ENCODE measurements at regions not wholly inside any gene's neighbourhood (a gene's known extent, or its start where the extent isn't known, plus 50 kb on each side); places are given as distances from the start of the nearest gene placed in this dataset.

DNA sequence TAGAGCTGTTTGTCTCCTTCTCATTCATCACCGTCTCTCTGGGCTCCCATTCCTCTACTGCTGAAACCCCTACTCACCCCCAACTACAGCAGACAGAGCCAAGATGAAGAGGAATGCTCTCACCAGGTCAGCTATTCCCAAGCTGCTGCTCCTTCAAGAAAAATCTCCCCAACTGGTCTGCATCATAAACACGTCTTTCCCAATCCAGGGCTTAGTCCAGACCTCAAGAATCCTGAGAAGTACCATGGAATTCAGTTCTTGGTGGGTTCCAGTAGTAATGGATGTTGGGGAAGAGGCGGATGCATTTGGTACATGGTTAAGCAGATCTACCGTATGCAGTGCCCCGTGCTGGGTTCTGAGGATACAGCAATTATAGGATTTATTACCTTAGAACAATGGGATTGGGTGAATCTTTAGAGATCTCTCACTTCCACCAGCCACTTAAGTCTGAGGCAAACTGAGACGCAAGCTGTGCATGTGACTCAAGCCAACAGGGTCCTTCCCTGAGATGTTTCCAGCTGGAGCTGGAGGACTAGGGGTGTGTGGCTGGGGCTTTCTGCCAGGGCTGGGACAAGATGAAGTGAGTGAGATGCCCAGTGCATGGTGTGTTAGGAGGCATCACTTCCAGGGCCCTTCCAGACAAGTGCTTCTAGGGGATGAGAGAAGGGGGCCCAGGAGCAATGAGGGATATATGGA, 232.7 kb upstream of the CDH5 start:
- DNase-seq, result no peak

GRCh38 chr16:66131895-66132294, 234.6 kb upstream of the CDH5 start:
- no peak for DNase-seq

GRCh38 chr16:66131156-66131807, 235.2 kb upstream of the CDH5 start:
- no peak for DNase-seq

GRCh38 chr16:66130296-66130905, 236.1 kb upstream of the CDH5 start:
- no peak for DNase-seq

- no peak for DNase-seq
These were observed 237.3 kb upstream of the CDH5 start for GRCh38 chr16:66129196-66129595.

GRCh38 chr16:66128371-66128770, 238.1 kb upstream of the CDH5 start:
- DNase-seq, result no peak

DNA sequence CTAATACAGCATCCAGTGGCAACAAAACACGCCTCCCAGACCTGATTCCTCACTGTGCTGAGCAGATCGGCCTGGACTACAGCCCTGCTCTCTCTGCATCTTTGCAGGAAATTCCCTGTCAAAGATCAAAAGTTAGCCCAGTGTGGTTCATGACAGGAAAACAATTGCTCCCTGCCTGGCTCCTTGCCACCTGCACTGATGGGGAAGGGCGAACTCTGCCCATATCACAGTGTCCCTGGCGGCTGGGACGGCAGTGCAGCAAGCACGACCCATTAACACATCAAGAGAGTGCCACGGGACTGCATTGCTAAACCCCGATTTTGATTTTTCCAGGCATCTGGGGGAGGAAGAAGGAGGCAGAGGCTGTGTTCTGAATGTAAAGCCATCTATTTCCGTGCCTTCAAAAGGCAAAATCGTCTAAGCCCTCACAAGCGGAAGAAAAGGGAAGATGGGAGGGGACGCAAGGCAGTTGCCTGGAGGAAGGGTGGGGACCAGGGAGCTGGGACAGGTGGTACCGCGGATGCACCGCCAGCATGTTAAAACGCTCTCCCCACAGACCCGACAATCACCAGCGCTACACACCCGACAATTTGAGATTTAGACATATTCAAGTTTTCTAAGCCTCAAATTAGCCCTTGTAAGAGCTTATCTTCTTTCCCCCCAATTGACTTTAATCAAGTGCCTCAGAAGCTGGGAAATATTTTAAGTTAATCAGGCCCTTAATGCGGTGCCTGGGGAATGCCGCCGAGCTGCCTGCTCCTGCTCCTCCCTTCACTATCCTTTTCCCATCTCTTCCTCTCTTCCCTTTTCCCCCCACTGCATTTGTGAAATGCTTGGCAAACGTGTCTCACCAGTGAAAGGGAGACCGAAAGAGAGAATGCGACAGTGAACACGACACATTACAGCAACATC, 238.8 kb upstream of the CDH5 start:
- no peak for DNase-seq

- no peak for DNase-seq
These were observed 245.0 kb upstream of the CDH5 start for GRCh38 chr16:66121466-66121865.

DNA sequence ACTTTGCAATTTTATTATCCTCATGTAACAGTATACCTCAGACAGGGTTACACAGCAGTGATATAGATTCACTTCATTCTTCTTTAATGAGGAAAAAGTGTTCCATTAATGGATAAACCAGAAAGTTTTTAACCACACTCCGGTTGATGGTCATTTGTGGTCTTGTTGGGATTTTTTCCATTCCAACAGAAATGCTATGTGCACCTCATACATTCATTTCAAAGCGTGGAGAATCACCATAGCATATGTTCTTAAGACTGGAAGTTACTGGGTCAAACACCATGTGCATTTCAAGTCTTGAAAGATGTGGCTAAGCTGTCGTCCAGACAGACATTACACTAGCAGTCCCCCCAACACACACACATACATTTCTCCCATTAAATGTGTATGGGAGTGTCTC, 245.8 kb upstream of the CDH5 start:
- no peak for DNase-seq

DNA sequence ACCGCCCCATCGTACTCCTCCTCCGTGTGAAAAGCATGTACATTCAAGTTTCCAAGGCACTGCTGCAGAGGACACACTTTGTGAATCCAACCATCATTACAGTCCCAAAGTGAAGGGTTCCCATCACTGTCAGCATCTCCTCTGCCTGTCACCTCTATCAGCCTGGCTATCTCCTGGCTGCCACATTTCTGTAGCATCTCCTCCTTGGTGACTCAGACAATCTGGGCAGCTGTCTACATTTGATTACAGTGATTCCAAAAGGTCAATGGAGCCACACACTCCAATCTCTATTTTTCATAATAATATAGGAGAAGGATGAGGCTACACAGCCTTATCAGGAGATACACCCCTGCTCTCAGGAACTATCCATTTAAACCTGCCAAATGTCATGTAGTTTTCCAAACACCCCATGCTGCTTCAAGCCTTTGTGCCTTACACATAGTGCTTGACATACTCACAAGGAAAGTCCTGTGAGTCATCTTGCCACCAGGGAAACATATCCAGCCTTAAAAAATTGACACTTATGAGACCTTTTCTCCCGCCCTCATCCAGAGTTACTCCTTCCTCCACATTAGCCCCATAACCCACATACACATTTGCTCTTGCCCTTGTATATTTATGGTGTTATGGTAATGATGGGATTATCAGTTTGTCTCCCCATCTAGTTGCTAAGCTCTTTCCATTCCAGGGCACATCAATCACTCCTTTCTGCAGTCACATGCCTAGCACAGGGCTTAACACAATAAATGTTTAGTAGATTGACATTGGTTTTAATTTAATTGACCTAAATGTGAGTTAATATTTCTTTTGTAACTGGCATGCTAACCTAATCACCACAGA, 250.1 kb upstream of the CDH5 start:
- no peak for DNase-seq

GRCh38 chr16:66115373-66115772, 251.1 kb upstream of the CDH5 start:
- no peak for DNase-seq

DNA sequence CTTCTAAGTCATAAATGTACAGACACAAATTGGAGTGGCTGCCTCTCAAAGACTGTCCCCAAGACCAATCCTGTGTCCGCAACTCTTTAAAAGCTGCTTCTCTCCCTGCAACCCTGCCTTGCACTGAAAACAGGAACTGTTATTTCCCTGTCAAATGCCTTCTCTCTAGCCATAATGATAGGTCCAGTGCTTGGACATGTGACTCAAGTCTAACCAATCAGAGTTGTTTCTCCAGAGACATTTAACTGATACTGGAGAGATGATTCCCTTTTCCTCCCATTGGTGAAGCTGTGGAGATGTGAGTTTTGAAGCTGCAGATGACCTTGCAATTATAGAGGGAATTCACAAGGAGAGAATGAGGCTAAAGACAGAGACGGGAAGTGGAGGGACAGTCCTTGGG, 253.3 kb upstream of the CDH5 start:
- no peak for DNase-seq

GRCh38 chr16:66109677-66110076, 256.8 kb upstream of the CDH5 start:
- no peak for DNase-seq

DNA sequence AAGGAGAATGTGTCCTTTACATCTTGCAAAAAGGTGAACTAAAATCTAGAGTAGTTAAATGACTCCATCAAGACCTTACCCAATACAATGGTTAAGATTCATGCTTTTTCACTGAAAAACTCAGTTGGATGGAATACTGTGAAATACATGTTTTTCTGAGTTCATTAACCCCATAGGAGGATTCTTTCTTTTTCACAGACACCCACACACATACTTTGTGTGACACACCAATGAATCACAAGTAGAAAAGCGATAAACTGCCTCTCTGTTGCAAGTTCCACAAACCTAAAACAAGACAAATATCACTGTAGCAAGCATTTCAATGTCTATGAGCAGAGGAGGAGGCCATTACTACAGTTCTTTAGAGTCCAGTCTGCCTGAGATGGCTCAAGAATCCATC, 258.8 kb upstream of the CDH5 start:
- no peak for DNase-seq

DNA sequence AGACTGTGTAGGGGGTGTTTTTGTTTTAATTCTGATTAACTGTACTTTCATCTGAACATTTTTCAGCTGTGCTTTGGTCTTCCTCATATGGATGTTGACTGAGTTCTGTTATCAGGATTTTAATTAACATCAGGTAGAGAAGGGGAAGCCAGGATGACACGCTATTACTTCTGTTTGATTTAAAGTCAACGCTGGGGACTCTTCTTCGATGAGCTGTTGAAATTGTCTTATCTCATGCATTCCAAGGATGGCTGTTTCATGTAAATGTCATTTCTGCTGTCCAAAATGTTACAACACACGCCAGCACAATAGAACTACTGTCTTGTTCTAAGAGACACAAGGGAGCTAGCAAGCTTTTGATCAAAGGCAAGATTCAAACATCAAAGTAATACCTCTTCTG, 263.3 kb upstream of the CDH5 start:
- no peak for DNase-seq

DNA sequence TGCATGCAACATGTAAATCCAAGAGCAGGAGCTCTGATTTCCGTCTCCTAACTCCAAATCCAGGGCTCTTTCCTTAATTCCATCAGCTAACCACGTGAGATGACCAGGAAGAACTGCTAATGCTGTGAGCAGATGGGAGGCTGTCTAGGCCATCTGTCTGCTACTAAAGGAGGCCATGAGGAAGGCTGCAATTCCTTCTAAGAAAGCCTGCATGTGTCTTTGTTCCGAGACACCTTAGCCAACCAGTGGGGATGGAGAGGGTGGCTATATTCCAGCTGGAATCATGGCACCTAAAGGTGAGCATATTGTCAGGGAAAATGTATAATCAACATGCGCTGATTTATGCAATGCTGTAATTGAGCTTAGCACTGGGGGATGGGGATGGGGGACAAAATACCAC, 267.2 kb upstream of the CDH5 start:
- no peak for DNase-seq

DNA sequence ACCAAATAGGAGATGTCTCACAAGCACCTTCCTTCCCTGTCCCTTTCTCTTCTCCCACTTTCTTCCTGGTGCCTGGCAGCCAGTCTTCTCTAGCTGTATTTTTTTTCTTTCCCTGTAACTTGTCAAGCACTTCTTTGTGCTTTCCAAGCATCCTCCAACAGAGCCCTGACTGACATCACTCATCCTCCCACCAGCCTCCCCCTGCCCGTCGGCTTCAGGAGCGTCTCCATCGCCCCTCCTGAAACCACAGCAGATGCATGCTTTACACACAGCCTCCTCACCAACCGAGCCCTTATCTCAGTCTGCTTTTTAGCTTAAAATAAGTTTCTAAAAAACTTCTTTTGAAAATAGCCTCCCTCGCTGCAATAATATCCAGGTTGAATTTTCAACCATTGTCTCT, 268.7 kb upstream of the CDH5 start:
- DNase-seq, result no peak

DNA sequence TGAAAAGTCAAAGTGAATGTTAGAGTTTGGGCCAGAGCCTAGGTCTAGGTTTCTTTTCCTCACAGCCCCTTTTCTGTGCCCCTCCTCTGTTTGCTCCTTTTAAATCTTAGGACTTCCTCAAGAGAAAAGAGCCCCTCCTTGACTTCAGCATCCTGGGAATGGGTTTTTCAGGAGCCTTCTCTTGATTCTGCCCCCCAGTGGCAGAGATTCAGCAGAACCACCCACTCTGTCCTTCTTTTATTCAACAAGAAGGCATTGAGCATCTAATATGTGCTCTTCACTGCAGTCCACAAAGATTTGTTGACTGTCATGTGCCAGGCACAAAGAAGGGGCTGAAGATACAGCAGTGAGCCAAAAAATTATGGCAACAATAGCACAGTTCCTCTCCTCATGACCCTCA, 270.8 kb upstream of the CDH5 start:
- DNase-seq, result no peak

DNA sequence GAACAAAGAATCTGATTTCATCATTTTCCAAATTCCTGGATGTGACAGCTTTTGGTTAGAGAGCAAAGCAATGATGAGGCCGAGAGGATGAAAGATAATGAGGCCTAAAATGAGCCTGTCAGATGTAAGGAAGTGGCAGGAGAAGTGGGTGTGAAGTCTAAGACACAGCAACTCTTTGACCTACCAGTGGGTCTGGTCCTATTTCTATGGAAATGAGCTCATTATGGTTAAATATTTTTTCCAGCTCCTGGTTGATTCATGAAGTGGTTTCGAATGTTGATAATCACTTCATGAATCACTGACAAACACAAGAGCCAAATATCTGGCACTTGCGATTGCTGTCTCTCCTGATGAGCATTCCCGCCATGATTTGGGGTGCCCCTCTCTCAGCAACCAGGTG, 273.3 kb upstream of the CDH5 start:
- no peak for DNase-seq

DNA sequence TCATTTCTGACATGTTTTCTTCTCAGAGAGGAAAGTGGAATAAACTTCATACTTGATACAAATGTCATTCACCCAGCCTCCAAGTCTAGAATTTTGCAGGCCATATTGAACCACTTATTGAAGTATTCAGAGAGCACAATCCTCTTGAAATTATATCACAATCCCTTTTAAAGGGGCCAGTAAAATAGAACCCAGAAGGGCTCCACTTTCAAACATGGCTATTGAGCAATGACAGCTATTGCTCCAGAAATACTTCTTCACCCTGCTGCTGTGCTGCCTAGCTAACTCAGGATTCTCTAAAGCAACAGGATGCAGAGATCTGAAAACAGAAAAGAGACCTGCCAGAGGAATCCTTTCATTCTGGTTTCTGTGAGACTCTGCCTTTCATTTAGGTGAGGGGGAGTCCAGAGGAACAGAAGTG, 275.0 kb upstream of the CDH5 start:
- DNase-seq, result no peak

- no peak for DNase-seq
These were observed 277.8 kb upstream of the CDH5 start for GRCh38 chr16:66088681-66089080.

DNA sequence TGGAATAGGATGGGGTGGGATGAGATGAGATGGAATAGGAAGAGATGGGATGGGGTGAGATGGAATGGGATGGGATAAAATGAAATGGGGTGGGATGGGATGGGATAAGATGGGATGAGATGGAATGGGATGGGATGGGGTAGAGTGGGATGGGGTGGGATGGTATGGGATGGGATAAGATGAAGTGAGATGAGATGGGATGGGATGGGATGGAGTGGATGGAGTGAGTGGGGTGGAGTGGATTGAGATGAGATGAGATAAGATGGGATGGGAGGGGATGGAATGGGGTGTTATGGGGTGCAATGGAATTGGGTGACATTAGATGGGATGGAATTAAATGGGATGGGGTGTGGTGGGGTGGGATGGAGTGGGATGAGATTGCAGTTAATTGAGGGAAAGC, 279.2 kb upstream of the CDH5 start:
- no peak for DNase-seq

GRCh38 chr16:66085651-66086050, 280.8 kb upstream of the CDH5 start:
- DNase-seq, result no peak
